Kidney glomerular epithelial cell (primary cell): ENCODE measurements at regions not wholly inside any gene's neighbourhood (a gene's known extent, or its start where the extent isn't known, plus 50 kb on each side); places are given as distances from the start of the nearest gene placed in this dataset.
A peak's percentile ranks its signal among the peaks of the same experiment; 100 is the strongest.

Source experiments
- DNase-seq: peaks from one replicate; lab custom pipeline; 2025; lab: John Stamatoyannopoulos, UW

DNA sequence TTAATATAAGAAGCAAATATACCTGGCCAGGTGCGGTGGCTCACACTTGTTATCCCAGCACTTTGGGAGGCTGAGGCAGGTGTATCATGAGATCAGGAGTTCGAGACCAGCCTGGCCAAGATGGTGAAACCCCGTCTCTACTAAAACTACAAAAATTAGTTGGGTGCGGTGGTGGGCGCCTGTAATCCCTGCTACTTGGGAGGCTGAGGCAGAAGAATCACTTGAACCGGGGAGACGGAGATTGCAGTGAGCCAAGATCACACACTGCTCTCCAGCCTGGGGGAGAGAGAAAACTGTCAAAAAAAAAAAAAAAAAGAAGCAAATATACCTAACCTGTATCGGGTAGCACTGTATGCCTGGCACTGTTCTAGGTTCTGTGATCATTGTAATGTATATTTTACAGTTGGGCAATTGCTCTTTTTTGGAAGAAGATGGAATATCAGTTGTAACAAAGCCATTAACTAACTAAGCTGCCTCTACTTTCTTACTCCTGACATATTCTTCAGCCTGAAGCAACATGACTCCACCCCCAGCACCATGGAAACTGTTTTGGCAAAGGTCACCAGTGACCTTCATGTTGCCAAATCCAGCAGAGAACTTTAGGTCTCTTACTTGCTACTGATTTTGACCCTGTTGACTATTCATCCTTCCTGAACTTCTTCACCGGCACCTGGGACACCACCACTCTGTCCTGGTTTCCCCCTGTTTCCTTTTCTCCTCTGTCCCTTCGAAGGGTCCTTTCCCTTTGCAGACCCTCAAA lies 203.8 kb downstream of the RPLP1 start:
- no peak for DNase-seq

DNA sequence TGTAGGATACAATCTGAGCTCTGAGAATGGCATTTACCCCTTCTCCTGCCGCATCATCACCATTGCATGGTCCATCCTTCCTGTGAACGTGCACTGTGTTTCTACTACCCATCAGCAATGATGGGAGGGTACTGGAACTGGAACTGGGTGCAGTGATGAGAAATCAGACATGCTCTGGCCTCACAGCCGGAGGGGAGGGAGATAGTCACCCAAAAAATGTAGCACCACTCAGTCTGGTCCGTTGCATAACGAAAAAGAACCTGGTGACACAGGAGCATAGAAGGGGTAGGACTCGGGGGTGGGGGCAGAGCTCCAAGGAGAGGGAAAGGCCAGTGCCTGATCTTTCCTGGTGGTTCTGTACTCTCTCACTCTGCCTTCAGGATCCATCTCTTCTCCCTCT lies 205.0 kb downstream of the RPLP1 start:
- no peak for DNase-seq

DNA sequence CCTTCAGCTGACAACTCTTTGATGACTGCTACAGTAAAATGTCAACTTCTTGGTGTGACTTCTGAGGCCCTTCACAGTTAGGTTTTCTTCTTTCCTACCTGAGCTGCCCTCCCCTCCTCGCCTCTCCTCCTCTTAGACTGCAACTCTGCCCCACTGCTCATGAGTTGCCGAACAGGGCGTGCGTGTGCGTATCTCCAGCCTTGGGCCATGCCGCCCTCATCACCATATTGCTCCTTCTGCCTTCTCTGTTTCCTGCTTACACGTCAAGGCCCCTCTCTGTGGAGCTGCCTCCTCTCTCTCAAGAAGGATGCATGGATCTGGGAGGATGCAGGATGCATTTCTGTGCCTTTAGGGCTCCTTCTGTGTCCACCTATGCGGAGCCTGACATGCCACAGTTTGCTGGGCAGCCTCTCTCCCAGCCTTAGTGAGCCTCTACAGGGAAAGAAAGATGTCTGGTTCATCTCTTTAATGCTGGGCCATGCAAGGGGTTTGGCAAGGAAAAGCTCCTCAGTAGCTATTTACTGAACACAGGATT lies 205.9 kb downstream of the RPLP1 start:
- DNase-seq: no peak

DNA sequence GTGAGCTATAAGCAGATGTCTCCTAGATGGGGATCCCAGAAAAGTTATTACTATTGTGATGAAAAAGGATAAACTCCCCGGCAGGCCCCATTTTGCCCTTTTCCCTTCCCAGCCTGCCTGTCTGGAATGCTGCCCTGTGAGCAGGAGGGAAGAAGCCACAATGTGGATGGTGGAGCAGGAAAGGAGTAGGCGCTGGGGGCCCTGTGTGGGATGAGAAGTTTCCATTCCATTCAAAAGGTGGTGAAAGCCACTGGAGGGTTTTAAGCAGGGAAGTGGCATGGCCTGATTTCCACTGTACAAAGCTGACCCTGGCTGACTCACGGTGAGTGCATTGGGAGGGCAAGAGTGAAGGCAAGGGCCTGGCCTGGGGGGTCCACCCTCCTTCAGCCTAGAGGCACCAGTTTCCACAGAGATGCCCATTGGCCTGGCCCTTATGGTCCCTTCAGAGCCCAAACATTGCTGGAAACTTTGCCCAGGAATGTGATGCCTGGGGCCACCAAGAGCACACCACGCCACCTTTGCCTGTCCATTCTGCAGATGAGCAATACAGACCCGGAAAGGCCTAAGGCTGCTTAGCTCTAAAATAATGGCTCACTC lies 206.9 kb downstream of the RPLP1 start:
- no peak for DNase-seq

DNA sequence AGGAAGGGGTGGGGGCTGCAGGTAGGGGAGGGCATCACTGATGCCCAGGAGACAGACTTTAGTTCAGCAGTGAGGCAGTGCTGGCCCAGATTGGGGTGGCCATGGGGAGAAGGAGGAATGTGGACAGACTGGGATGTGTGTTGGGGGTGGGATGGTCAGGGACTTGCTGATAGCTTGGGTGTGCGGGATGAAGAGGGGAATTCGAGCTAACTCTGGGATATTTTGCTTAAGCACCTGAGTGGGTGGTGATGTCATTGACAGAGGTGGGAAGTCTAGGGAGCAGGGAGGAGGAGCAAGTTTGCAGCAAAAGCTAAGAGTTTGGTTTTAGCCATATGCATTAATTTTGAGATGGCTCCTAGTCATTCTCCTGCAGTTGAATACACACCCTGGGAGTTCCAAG lies 207.5 kb downstream of the RPLP1 start:
- no peak for DNase-seq

DNA sequence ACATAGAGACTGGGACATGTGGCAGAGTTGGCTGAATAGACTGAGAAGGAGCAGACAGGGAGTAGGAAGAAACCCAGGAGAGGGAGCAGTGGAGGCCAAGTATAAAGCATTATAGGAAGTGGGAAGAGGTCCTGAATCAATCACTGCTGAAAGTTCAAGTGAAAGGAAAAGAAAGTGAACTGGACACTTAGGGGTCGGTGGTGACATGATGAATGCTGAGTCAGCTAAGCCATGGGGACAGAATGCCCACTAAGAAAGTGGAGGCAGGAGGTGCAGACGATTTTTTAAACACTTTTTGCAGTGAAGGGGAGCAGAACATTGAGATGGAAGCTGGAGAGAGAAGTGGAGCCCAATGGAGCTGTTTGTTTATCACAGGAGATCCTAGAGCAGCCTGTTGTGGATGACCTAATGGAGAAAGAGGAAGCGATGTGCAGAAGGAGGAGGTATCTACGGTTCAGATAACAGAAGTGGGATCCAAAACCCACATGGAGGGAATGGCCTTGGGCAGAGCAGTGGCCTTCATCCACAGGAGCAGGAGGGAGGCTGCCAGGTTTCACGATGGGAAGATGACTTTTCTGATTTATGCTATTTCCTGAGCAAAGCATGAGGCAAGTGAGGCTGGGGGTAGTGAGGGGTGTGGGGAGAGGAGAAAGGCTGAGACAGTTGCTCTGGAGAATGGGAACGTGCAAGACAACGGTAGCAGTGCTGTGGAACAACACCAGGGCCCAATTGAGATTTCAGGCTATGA lies 208.2 kb downstream of the RPLP1 start:
- DNase-seq: no peak

DNA sequence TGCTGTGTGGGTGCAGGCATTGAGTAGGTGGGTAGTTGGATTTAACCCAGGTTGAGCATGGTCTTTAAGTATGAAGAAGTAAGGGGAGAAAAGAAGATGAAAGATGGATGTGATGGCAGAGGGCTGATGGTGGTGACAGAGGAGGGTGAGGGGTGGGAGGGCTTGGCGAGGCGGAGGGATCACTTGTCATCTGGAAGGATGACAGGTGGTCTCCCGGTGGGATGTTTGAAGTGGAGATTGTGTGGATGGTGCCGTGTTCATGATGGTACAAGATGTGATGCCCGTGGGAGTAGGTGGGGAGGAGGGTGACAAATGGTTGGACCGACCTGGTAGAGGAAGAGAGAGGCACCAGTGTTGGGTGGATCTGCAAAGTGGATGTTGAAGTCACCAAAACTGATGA lies 208.8 kb downstream of the RPLP1 start:
- DNase-seq: no peak

DNA sequence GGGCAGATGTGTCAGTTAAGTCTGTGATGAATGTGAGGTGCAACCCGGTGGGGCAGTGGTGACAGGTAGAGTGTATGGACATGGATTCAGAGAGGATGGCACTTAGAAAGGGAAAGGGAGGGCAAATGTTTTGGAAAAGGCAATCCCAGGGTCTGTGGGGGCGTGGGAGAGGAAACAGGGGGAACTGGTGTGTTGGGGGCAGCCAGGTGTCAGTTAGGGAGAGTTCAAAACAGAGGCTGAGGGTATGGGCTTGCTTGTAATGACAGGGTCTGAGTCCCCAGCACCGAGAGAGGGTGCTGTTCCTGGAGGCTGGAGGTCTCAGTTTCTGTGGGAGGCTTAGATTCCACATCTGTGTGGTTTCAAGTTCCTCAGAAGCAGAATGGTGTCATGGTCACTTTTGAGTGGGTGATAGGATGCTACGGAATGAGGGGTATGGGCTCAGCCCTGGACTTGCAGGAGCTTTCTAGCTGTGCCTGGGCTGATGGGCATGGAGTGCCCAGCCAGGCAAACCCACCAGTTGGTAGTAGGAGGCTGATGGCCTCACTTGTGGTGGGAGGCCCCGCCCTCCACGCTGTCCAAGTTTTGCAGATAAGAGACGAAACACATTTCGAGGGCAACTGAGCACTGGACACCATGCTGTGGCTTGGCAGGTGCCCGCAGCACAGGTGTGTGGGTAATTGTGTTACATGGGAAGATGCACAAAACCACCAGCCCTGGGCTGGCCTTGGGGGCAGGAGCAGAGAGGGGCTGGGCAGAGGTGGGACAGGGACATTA lies 209.4 kb downstream of the RPLP1 start:
- DNase-seq: no peak

DNA sequence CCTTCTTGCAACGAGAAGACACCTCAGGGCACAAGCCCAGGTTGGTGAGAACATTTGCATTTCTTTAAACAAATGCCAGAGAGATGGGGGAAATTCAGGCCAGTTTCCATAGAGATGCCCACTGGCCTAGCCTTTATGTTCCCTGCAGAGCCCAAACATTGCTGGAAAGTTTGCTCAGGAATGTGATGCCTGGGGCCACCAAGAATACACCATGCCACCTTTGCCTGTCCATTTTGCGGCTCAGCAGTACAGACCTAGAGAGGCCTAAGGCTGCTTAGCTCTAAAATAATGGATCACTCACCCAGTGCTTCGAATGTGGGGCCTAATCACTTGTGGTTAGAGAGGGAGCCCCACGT lies 210.0 kb downstream of the RPLP1 start:
- DNase-seq: no peak

DNA sequence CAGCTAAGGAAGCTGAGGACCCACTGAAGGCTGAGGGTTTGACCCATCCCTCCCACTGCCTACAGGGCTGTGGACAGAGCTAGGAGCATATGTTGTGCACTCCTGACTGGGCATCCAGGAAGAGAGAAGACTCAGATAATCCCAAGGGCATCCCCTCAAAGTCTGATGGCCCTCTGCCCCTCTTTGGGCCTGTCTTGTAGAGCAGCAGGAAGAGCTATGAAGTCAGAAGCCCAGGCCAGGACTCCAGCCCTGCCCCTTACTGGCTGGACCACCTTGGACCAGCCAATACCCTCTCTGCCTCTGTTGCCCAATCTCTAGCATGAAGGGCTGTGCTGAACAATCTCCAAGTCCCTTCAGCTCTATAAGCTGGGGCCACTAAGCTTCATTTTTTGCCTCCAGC lies 210.8 kb downstream of the RPLP1 start:
- DNase-seq: no peak

DNA sequence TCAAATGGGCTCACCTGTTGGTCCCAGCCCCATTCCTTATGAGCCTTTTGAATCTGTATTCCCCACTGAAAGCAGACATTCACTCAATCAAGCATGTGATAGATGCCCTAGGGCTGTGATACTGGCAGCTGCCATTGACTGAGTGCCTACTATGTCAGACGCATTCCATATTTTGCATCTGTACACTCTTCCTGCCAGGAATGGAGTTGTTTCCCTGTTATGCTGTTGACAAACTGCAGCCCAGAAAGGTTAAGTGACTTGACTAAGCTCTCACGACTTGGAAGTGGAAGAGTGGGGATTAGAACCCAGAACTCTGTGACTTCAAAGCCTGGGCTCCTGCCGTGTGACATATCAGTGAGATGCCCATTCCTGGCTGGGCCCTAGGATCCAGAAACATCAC lies 211.4 kb downstream of the RPLP1 start:
- DNase-seq: no peak

DNA sequence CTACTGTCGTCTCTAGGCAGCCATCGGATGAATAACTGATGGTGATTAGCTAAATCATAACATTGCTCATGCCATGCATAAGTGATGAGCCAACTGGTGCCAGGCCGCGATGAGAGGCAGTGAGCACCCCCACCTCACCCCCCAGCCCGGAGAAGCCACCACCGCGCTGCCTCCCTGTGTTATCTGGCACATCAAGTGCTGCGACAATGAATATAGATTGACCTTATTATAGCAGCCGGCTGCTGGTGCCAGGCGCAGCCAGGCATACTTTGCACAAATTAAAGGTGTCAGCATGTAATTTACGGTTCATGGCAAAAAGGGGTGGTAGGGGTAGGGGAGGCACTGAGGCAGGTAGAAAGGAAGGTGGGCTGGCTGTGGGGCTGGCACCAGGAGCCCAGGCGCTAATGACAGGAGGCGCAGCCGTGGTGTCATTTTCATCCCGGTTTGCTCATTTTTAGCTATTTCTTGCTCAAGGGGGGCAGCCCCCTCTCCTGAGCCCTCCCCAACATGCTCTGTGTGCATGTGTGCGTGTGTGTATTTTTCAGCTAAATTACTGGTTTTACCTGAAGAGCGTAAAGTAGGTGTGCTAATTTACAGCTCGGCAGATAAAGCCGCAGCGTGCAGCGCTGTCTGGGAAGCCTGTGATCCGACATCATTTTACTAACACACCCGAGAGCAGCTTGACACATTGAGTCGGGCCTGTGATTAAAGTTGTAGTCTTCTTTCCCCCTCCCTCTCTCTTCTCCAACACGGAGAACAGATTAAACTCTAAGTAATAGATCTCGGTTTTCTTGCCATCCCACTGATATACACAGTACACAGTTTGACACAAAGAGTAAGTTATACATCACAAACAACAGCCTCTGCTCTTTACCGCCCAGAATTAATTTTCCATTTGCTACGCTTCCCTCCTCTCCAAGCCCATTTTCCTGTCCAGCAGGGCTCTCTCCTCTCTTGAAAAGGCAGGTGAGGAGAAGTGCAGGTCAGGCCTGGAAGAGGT lies 212.3 kb downstream of the RPLP1 start:
- peak; percentile 82 for DNase-seq

DNA sequence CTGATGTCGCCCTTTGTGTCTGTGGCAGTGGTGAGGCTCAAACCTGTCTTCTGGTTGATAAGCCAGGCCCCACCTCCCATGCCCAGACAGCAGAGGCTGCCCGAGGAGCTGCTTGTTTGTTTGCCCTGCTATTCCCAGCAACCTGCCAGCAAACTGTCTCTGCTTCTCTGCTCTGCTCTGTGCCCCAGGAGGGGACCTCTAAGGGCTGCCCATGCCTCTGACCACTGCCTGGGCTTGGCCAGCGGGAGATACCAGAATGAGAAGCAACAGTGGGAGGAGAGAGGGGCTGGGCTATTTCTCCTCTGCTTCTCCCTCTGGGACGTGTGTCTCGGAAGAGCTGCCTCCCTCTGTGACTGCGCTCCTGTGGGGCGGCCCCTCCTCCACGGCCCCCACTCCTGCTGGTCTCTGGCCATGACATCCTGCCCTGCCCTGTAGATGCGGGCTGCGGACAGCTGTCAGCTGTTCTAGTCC lies 213.1 kb downstream of the RPLP1 start:
- DNase-seq: no peak

DNA sequence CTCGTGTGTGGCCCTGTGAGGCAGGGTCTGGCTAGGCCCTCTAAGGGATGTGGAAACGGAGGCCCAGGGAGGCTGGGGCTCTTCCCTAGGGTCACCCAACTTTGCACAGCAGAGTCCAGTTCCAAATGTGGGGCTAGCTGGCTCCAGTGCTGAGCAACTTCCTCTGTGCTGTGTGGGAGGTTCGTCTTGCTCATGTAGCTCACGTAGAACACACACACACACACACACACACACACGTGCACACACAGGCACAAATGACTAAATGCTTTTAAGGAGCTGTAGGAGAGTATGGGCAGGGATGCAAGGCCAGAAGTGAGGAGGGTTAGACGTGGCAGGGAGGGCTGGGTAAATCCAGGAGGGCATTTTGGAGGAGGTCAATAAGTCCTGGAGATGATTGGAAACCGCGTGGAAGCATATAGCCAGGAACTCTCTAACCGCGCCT lies 213.8 kb downstream of the RPLP1 start:
- peak; percentile 33 for DNase-seq

DNA sequence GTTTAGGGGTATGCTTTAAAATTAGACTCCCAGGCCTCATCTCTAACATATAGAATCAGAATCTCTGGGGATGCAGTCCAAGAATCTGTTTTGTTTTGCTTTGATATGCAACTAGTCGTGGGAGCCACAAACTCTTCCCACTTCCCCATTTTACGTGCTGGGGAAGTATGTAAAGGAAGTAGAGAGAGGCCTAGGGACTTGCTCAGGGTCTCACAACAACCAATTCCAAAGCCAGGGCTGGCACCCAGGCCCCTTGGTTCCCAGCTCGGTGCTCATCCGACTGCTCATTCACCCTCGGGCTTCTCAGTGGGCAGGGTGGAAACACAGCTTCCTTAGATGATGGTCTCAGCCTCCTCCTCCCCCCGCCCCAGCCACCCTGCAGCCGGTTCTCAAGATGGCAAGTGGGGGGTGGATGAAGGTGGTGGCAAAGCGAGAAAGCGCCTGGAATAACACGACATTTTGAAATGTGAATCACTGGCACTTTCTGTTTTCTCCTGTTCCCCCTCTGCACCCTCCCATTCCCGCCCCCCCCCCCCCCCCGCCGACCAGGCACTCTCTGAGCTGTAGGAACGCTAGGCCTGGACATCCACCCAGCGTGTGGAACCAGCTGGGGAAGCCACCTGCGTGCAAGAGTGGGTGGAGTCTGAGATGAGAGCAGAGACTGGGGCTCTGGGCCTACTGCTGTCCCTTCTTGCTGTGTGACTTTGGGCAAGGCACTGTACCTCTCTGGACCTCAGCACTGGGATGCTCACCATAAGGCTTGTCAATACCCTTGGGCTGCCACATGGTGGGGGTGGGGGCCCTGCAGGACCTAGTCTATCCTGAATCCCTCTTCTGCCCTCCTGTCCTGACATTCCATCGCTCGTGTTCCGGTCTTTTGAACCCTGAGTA lies 214.5 kb downstream of the RPLP1 start:
- no peak for DNase-seq

DNA sequence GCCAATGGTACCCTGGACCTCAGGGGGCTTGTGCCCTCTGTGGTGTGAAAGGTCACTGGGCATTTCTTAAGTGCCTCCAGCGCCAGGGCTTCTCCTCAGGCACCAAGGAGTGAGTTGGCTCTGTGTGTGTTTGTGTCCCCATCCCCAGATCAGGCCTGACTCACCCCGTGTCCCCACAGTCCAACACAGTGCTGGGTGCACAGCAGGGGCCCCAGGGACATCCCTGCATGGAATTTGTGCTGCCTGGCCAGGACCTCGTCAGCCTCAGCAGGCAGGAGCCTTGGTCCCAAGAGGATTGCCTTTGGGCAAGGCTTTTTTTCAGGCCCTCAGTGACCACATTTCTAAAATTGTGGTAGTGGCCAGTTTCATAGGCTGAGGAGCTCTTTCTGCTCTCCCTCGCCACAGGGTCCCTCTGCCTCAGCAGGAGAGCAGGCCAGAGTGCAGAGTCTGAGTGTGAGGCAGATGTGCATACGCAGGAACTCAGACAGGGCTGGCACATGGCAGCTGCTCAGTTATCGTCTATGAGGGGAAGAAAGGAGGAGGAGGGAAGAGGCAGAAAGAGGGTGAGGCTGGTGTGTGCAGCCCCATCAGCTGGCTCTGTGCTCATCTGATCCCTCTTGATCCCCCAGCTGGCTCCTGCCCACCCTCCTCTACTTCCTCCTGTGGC lies 215.6 kb downstream of the RPLP1 start:
- DNase-seq: no peak

DNA sequence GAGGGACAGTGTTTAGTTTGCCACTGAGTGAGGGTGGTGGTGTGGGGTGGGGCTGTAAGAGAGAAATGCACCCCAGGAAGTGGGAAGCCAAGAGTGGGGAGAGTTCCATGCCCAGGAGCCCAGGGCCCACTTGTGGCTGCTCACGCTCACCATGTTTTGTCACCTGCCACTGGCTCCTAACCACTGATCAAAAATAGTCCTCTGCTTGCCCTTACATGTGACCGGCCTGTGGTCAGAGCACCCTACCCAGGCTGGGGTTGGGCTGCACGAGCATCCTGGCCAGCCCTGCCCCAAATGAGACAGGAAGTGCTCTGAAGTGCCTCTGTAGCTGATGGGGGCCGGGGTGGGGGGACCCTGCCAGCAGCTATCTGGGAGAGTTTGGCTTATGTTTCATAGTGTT lies 216.3 kb downstream of the RPLP1 start:
- no peak for DNase-seq

DNA sequence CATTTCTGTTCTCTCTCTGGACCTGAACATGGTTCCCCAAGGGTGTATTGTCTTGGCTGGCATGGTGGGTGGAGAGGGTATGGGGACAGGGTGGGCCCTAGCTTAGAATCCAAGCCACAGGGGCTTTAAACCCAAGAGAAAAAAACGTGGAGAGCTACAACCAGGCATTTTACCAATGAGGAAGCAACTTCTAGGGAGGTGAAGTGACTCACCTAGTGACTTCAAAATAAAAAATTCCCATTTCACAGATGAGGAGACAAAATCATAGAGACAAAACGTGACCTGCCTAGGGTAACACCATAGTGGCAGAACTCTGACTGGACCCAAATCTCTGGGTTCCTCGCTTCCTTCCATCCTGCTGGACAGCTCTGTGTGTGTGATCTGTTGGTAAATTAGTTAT lies 216.8 kb downstream of the RPLP1 start:
- DNase-seq: no peak

DNA sequence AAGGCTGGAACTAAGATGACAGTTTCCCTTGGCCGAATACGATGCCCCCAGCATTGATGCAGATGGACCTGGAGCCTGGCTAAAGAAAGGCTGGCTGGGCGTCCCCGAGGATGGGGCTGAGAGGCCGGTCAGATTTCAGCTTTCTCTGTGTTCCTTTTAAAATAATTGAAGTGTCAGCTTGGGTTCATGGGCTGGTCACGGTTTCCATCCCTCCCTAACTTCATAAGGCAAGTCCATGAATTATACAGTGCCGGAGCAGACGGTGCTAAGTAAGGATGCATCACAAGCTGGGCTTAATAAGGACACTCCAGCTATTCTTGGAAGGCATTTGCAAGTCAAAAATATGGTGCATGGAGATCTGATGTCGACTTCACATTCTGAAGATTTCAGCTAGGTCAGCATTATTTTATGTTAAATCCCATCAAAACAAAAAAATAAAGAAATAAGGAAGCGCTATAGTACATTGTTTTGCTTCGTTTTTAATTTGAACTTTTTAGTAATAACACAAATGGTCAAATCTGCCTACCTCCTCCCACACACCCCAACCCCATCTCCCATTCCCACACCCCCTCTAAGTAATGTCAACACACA lies 220.8 kb downstream of the RPLP1 start:
- no peak for DNase-seq
